DND-41 (cell line): ENCODE measurements at regions not wholly inside any gene's neighbourhood (a gene's known extent, or its start where the extent isn't known, plus 50 kb on each side); places are given as distances from the start of the nearest gene placed in this dataset.

Experiments used
- ATAC-seq: fragments of 200-7000 bp; cut with Tn5 transposase; 3 replicates; pipeline ENCODE4 v1.9.1; 2021; ENCODE audit warnings: low read depth; ENCODE audit not compliant: insufficient read depth
- DNase-seq: peaks from one replicate; pipeline ENCODE4 v3.0.0-alpha.2; 2020
- H2AFZ ChIP-seq: 2 replicates; pipeline ENCODE4 v1.6.0; 2012; ENCODE audit warnings: low read depth, low read length
- H3K27ac ChIP-seq: 2 replicates; pipeline ENCODE4 v1.5.1; 2012; ENCODE audit warnings: low read length, inconsistent platforms
- H3K27me3 ChIP-seq: fragments of 200-600 bp; sonication (generic); 2 replicates; pipeline ENCODE4 v1.6.0; 2012; ENCODE audit warnings: low read length, mild to moderate bottlenecking, inconsistent platforms; ENCODE audit not compliant: insufficient read depth, poor library complexity
- H3K36me3 ChIP-seq: 2 replicates; pipeline ENCODE4 v1.5.1; 2012; ENCODE audit warnings: low read length, inconsistent platforms; ENCODE audit not compliant: insufficient read depth
- H3K4me1 ChIP-seq: 2 replicates; pipeline ENCODE4 v1.5.1; 2012; ENCODE audit warnings: mild to moderate bottlenecking, low read length; ENCODE audit not compliant: insufficient read depth
- H3K4me2 ChIP-seq: 2 replicates; pipeline ENCODE4 v1.6.0; 2012; ENCODE audit warnings: mild to moderate bottlenecking, moderate library complexity, low read length, inconsistent platforms; ENCODE audit not compliant: insufficient read depth
- H3K4me3 ChIP-seq, 2 experiments: fragments of 200-600 bp in 1 of 2; shearing (Covaris generic) in 1 of 2; 2 replicates each; pipeline ENCODE4 v1.5.1; 2012 to 2016; ENCODE audit warnings: inconsistent platforms in 2 of 2, low read length in 2 of 2, mild to moderate bottlenecking in 2 of 2, low read depth in 1 of 2, moderate library complexity in 1 of 2
- H3K79me2 ChIP-seq: 2 replicates; pipeline ENCODE4 v1.6.0; 2012; ENCODE audit warnings: low read length, inconsistent platforms; ENCODE audit not compliant: insufficient read depth
- H3K9ac ChIP-seq: 2 replicates; pipeline ENCODE4 v1.6.0; 2012; ENCODE audit warnings: low read depth, mild to moderate bottlenecking, inconsistent platforms, low read length, moderate library complexity
- H3K9me3 ChIP-seq: 2 replicates; pipeline ENCODE4 v1.5.1; 2012; ENCODE audit warnings: low read length, moderate library complexity, mild to moderate bottlenecking, inconsistent platforms; ENCODE audit not compliant: insufficient read depth, severe bottlenecking
- H4K20me1 ChIP-seq: 2 replicates; pipeline ENCODE4 v1.6.0; 2012; ENCODE audit warnings: low read length; ENCODE audit not compliant: insufficient read depth
- CTCF ChIP-seq: IDR thresholded peaks from 2 replicates; pipeline ENCODE4 v1.5.1; 2012; ENCODE audit warnings: borderline replicate concordance, low read length, moderate library complexity, mild to moderate bottlenecking; ENCODE audit not compliant: poor library complexity, severe bottlenecking; ENCODE audit errors: extremely low read depth
- EZH2 ChIP-seq: IDR thresholded peaks from 3 replicates; pipeline ENCODE4 v1.6.1; 2012; ENCODE audit warnings: borderline replicate concordance, low read depth, mild to moderate bottlenecking, moderate library complexity, low read length, inconsistent platforms; ENCODE audit not compliant: severe bottlenecking

GRCh38 chr18:44149706-44150105, 531.0 kb upstream of the SETBP1 start:
- Histone ChIP-seq H3K9ac (no peak overlapping the region), H3K36me3 (no peaks in the 10 kb centered on the region)
- no peak for DNase-seq

GRCh38 chr18:44153981-44154380, 526.7 kb upstream of the SETBP1 start:
- DNase-seq, result no peak
- Histone ChIP-seq H3K36me3 (no peaks in the 10 kb centered on the region), H3K79me2 (no peaks in the 10 kb centered on the region), H3K27me3 (no peaks in the 10 kb centered on the region), H3K9ac (no peak overlapping the region), H4K20me1 (no peaks in the 10 kb centered on the region), H3K27ac (no peak overlapping the region), H3K4me2 (no peak overlapping the region), H3K4me1 (no peaks in the 10 kb centered on the region), H3K9me3 (no peaks in the 10 kb centered on the region), H3K4me3 (no peak overlapping the region), H2AFZ (no peak overlapping the region)
- no peak for ATAC-seq
- no peak for TF ChIP-seq CTCF
- no peak for TF ChIP-seq EZH2

More at GRCh38 chr18:44149706-44150105, 531.0 kb upstream of the SETBP1 start:
- Histone ChIP-seq H3K27me3 (no peaks in the 10 kb centered on the region), H3K4me1 (no peaks in the 10 kb centered on the region), H2AFZ (no peak overlapping the region), H4K20me1 (no peaks in the 10 kb centered on the region), H3K4me3 (no peak overlapping the region), H3K9me3 (no peaks in the 10 kb centered on the region), H3K27ac (no peak overlapping the region), H3K4me2 (no peak overlapping the region), H3K79me2 (no peaks in the 10 kb centered on the region)
- no peak for TF ChIP-seq CTCF
- no peak for TF ChIP-seq EZH2
- ATAC-seq, result no peak

GRCh38 chr18:44156126-44156525, 524.6 kb upstream of the SETBP1 start:
- Histone ChIP-seq H3K36me3 (no peaks in the 10 kb centered on the region), H3K4me3 (no peak overlapping the region), H3K79me2 (no peaks in the 10 kb centered on the region), H3K27ac (no peak overlapping the region), H3K9ac (no peak overlapping the region), H2AFZ (no peak overlapping the region), H3K9me3 (no peaks in the 10 kb centered on the region), H3K27me3 (no peaks in the 10 kb centered on the region), H4K20me1 (no peaks in the 10 kb centered on the region), H3K4me1 (no peaks in the 10 kb centered on the region), H3K4me2 (no peak overlapping the region)
- no peak for TF ChIP-seq CTCF
- no peak for TF ChIP-seq EZH2
- DNase-seq (no peak), ATAC-seq (no peak)
